Caco-2 (cell line): ENCODE measurements at regions not wholly inside any gene's neighbourhood (a gene's known extent, or its start where the extent isn't known, plus 50 kb on each side); places are given as distances from the start of the nearest gene placed in this dataset.

ENCODE experiments used
- BruUV-seq: library from RNA; stranded (reverse); fragments of 400-500 nt; replicated peaks from 2 replicates; lab custom pipeline; 2021; lab: Mats Ljungman, UMichigan
- CTCF ChIA-PET: fragments of 300-600 bp; sonication (Branson Sonifier 250); formaldehyde crosslinking; loops from one replicate; lab custom pipeline; 2022; ENCODE audit warnings: antibody characterized with exemption; lab: Charles Lee
- POLR2A ChIA-PET: fragments of 300-600 bp; sonication (Branson Sonifier 250); formaldehyde crosslinking; loops from one replicate; lab custom pipeline; 2022; ENCODE audit warnings: antibody characterized with exemption; lab: Charles Lee
- DNase-seq, 2 experiments: peaks; one replicate each; pipeline versions ENCODE4 v3.0.0 to v3.0.0-alpha.2; 2020 to 2022
- H3K27me3 ChIP-seq: replicated peaks from 2 replicates; pipeline ENCODE4 v1.6.0; 2011; ENCODE audit warnings: low read length; ENCODE audit not compliant: control insufficient read depth, insufficient read depth
- H3K36me3 ChIP-seq: 2 replicates; pipeline ENCODE4 v1.5.1; 2011; ENCODE audit warnings: low read length; ENCODE audit not compliant: control insufficient read depth, insufficient read depth
- H3K4me1 ChIP-seq: fragments of 250-450 bp; sonication (Bioruptor Pico); 2 replicates; pipeline ENCODE4 v1.5.1; 2020; ENCODE audit warnings: mild to moderate bottlenecking
- H3K4me3 ChIP-seq: 2 replicates; pipeline ENCODE4 v1.5.1; 2011; ENCODE audit warnings: low read depth, mild to moderate bottlenecking, control low read depth, low read length
- H3K9me3 ChIP-seq: fragments of 250-450 bp; sonication (Bioruptor Pico); 2 replicates; pipeline ENCODE4 v1.5.1; 2020; ENCODE audit warnings: mild to moderate bottlenecking, moderate library complexity
- H3K27ac Mint-ChIP-seq: one replicate; pipeline ENCODE4 v1.8.0; 2022; ENCODE audit warnings: mixed read lengths; ENCODE audit not compliant: unreplicated experiment
- H3K27me3 Mint-ChIP-seq: one replicate; pipeline ENCODE4 v1.8.0; 2022; ENCODE audit warnings: mixed read lengths; ENCODE audit not compliant: insufficient read depth, unreplicated experiment
- H3K36me3 Mint-ChIP-seq: one replicate; pipeline ENCODE4 v1.8.0; 2022; ENCODE audit warnings: mild to moderate bottlenecking, mixed read lengths; ENCODE audit not compliant: insufficient read depth, unreplicated experiment
- H3K4me1 Mint-ChIP-seq: one replicate; pipeline ENCODE4 v1.8.0; 2022; ENCODE audit warnings: low read depth, mixed read lengths; ENCODE audit not compliant: unreplicated experiment
- H3K4me3 Mint-ChIP-seq: one replicate; pipeline ENCODE4 v1.8.0; 2022; ENCODE audit warnings: mild to moderate bottlenecking, moderate library complexity, mixed read lengths; ENCODE audit not compliant: unreplicated experiment
- H3K9me3 Mint-ChIP-seq: one replicate; pipeline ENCODE4 v1.8.0; 2022; ENCODE audit warnings: mixed read lengths; ENCODE audit not compliant: unreplicated experiment
- intact Hi-C: fragments of 100-400 bp; cut with micrococcal nuclease; formaldehyde crosslinking; loops from one replicate; pipeline ENCODE4 v1.10.0; 2022; ENCODE audit not compliant: unreplicated experiment
- TF ChIP-seq, protein P1 (sequence below), 2 experiments: fragments of 200-600 bp in 1 of 2; IDR thresholded peaks; 1 replicate in 1 of 2; 2 replicates in 1 of 2; pipeline versions ENCODE4 v1.5.1 to v1.8.0; 2011 to 2022; ENCODE audit warnings: antibody characterized with exemption in 1 of 2, control low read depth in 1 of 2, inconsistent platforms in 1 of 2, low read depth in 1 of 2, low read length in 1 of 2, mild to moderate bottlenecking in 1 of 2, moderate library complexity in 1 of 2; ENCODE audit not compliant: insufficient read depth in 1 of 2, severe bottlenecking in 1 of 2, unreplicated experiment in 1 of 2

DNA sequence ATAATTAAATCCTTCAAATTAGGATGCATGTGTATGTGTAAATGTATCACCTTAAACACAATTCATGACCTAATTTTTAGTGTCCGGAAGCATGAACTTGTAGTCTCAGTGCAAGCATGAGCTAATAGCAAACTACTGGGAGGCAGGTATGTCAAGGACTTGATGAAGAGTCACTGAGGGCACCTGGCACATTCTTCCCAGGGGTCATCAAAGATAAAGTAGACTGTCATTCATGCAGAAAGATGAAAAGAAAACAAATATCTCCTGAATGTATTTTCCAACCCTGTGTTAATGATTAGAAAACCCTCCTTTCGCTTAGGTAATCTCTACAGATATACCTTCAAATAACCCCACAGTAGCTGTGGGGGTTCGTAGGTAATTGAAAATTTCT, 234.9 kb downstream of the SOCS6 start:
- TF ChIP-seq, protein P1, sequence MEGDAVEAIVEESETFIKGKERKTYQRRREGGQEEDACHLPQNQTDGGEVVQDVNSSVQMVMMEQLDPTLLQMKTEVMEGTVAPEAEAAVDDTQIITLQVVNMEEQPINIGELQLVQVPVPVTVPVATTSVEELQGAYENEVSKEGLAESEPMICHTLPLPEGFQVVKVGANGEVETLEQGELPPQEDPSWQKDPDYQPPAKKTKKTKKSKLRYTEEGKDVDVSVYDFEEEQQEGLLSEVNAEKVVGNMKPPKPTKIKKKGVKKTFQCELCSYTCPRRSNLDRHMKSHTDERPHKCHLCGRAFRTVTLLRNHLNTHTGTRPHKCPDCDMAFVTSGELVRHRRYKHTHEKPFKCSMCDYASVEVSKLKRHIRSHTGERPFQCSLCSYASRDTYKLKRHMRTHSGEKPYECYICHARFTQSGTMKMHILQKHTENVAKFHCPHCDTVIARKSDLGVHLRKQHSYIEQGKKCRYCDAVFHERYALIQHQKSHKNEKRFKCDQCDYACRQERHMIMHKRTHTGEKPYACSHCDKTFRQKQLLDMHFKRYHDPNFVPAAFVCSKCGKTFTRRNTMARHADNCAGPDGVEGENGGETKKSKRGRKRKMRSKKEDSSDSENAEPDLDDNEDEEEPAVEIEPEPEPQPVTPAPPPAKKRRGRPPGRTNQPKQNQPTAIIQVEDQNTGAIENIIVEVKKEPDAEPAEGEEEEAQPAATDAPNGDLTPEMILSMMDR (IDR thresholded peaks at IDR 0.05; ENCODE audit: insufficient read depth in 1 of 2, low read depth in 1 of 2, low read length in 1 of 2, severe bottlenecking in 1 of 2, unreplicated experiment in 1 of 2), result no peak
- intact Hi-C loops, result loop anchor here (2.0 kb wide), 1 partner anchor 33 kb away; no protein-coding TSS in a partner anchor

DNA sequence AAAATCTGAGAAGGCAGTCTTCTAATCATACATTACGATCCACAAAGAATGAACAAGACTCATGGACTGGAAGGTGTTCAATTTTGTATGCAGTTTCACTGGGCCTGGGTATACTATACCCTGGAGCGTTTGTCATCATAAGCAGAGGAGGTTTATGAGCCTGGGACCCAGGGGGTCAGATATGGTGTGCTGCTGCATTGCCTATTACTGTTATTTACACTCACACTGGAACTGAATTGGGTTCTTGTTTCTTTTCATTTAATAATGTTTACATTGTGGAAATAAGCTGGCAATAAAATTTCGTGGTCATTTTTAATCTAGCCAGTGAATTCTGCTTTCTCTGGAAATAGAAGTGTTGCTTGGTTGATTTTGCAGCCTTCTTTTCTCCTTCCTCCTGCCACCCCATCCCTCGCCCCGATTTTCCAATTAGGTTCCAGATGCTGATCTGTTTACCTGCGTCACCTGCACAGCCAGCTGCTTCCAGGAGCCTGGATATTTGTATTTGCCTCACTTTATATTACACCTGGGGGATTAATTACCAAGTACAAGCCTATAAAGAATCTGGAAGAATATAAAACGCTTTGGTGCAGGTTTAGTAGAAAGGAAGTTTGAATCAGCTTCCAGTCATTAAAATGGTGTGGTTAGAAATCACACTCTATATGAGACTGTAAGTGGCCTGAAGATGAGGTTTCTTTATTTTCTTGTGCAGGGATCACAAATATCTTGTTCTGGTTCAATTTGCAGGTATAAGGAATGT, 234.4 kb downstream of the SOCS6 start:
- peaks cover 9% of the 10 kb centered on the region for H3K4me1 Mint-ChIP-seq
- H3K36me3 Mint-ChIP-seq, result no peaks in the 10 kb centered on the region
- Histone ChIP-seq H3K36me3 (no peaks in the 10 kb centered on the region), H3K4me1 (peaks cover 14% of the 10 kb centered on the region), H3K9me3 (no peaks in the 10 kb centered on the region), H3K27me3 (no peaks in the 10 kb centered on the region), H3K4me3 (no peak overlapping the region)
- CTCF ChIA-PET, result no interaction called here
- DNase-seq, result no peak
- intact Hi-C loops, result no loop called here
- POLR2A ChIA-PET, result no interaction called here
- no peak overlapping the region for H3K27ac Mint-ChIP-seq
- H3K4me3 Mint-ChIP-seq, result no peak overlapping the region
- no peaks in the 10 kb centered on the region for H3K9me3 Mint-ChIP-seq
- TF ChIP-seq, protein P1 (IDR thresholded peaks at IDR 0.05; ENCODE audit: insufficient read depth in 1 of 2, low read depth in 1 of 2, low read length in 1 of 2, severe bottlenecking in 1 of 2, unreplicated experiment in 1 of 2), result no peak
- no peaks in the 10 kb centered on the region for H3K27me3 Mint-ChIP-seq
- BruUV-seq, result no TSS peak

More for the DNA sequence above, 234.9 kb downstream of the SOCS6 start:
- Mint-ChIP-seq H3K9me3 (no peaks in the 10 kb centered on the region), H3K4me3 (no peak overlapping the region), H3K27ac (no peak overlapping the region), H3K27me3 (no peaks in the 10 kb centered on the region), H3K4me1 (peaks cover 12% of the 10 kb centered on the region), H3K36me3 (no peaks in the 10 kb centered on the region)
- POLR2A ChIA-PET, result no interaction called here
- Histone ChIP-seq H3K4me1 (peaks cover 14% of the 10 kb centered on the region), H3K9me3 (no peaks in the 10 kb centered on the region), H3K4me3 (no peak overlapping the region), H3K27me3 (no peaks in the 10 kb centered on the region), H3K36me3 (no peaks in the 10 kb centered on the region)
- no TSS peak for BruUV-seq
- peak; percentile 28 to 56 for DNase-seq
- CTCF ChIA-PET, result no interaction called here

GRCh38 chr18:70522183-70522680, 233.4 kb downstream of the SOCS6 start:
- H3K4me1 Mint-ChIP-seq, result peaks cover 8% of the 10 kb centered on the region
- Histone ChIP-seq H3K9me3 (no peaks in the 10 kb centered on the region), H3K4me3 (no peak overlapping the region), H3K36me3 (no peaks in the 10 kb centered on the region), H3K4me1 (peaks cover 14% of the 10 kb centered on the region), H3K27me3 (no peaks in the 10 kb centered on the region)
- no TSS peak for BruUV-seq
- intact Hi-C loops, result no loop called here
- ChIA-PET POLR2A (no interaction called here), CTCF (no interaction called here)
- no peak for DNase-seq
- no peak overlapping the region for H3K27ac Mint-ChIP-seq
- no peaks in the 10 kb centered on the region for H3K27me3 Mint-ChIP-seq
- H3K36me3 Mint-ChIP-seq, result no peaks in the 10 kb centered on the region
- TF ChIP-seq, protein P1 (IDR thresholded peaks at IDR 0.05; ENCODE audit: insufficient read depth in 1 of 2, low read depth in 1 of 2, low read length in 1 of 2, severe bottlenecking in 1 of 2, unreplicated experiment in 1 of 2), result no peak
- H3K9me3 Mint-ChIP-seq, result no peaks in the 10 kb centered on the region
- H3K4me3 Mint-ChIP-seq, result no peak overlapping the region
